Thymus (tissue), 11 donors: ENCODE measurements at regions not wholly inside any gene's neighbourhood (a gene's known extent, or its start where the extent isn't known, plus 50 kb on each side); places are given as distances from the start of the nearest gene placed in this dataset.
"Not testable (repeated sequence)": the region's sequence is repeated elsewhere in the genome, so short reads cannot be mapped to it uniquely, and the experiment has no call there.

Experiments
- DNase-seq, 9 donors: peaks; one replicate each; pipeline ENCODE4 v3.0.0-alpha.2; 2013; ENCODE audit warnings: low spot score in 9 of 9, low read depth in 6 of 9, missing footprints in 1 of 9
- H3K27ac ChIP-seq, 2 donors: one replicate each; pipeline ENCODE4 v1.5.1; 2013; ENCODE audit warnings: control low read depth in 1 of 2, low read depth in 1 of 2, low read length in 1 of 2, mild to moderate bottlenecking in 1 of 2, moderate library complexity in 1 of 2
- H3K27me3 ChIP-seq, 2 donors: one replicate each; pipeline ENCODE4 v1.5.1; 2013; ENCODE audit warnings: low read length in 1 of 2; ENCODE audit not compliant: control insufficient read depth in 2 of 2, insufficient read depth in 1 of 2
- H3K36me3 ChIP-seq, 2 donors: one replicate each; pipeline ENCODE4 v1.5.1; 2013; ENCODE audit warnings: low read length in 1 of 2, mild to moderate bottlenecking in 1 of 2, moderate library complexity in 1 of 2; ENCODE audit not compliant: control insufficient read depth in 2 of 2, insufficient read depth in 2 of 2
- H3K4me1 ChIP-seq, 2 donors: one replicate each; pipeline ENCODE4 v1.5.1; 2013; ENCODE audit warnings: low read length in 2 of 2; ENCODE audit not compliant: control insufficient read depth in 2 of 2, insufficient read depth in 2 of 2
- H3K4me3 ChIP-seq, 2 donors: one replicate each; pipeline ENCODE4 v1.5.1; 2013; ENCODE audit warnings: low read length in 2 of 2, control low read depth in 1 of 2, mild to moderate bottlenecking in 1 of 2
- H3K9me3 ChIP-seq, 2 donors: one replicate each; pipeline ENCODE4 v1.5.1; 2013; ENCODE audit warnings: low read length in 1 of 2, mild to moderate bottlenecking in 1 of 2; ENCODE audit not compliant: control insufficient read depth in 2 of 2, insufficient read depth in 1 of 2
- WGBS: extraction: QIAGEN DNeasy Blood & Tissue Kit; methylation state at CpG from one replicate; pipeline ENCODE4 v1.1.7; 2013; 5-methylcytosine and 5-hydroxymethylcytosine counted together
- donor health status: healthy.

- H3K9me3 ChIP-seq = no peaks in the 10 kb centered on the region
- no peak for DNase-seq
- H3K4me1 ChIP-seq = no peaks in the 10 kb centered on the region
- H3K4me3 ChIP-seq = no peak overlapping the region
- no peak overlapping the region for H3K27ac ChIP-seq
- H3K36me3 ChIP-seq = no peaks in the 10 kb centered on the region
- 91% methylated on average over 2 of the region's 2 CpGs for WGBS
- no peaks in the 10 kb centered on the region for H3K27me3 ChIP-seq
These were observed 908.2 kb upstream of the CDH10 start for GRCh38 chr5:25552871-25553481.

- no peaks in the 10 kb centered on the region for H3K36me3 ChIP-seq
- no peaks in the 10 kb centered on the region for H3K9me3 ChIP-seq
- no peak for DNase-seq
- H3K4me1 ChIP-seq = no peaks in the 10 kb centered on the region
- no peaks in the 10 kb centered on the region for H3K27me3 ChIP-seq
- no peak overlapping the region for H3K27ac ChIP-seq
- no peak overlapping the region for H3K4me3 ChIP-seq
These were observed 906.0 kb upstream of the CDH10 start for GRCh38 chr5:25550793-25551192.

GRCh38 chr5:25544652-25545249 is 900.0 kb upstream of the CDH10 start:
- Histone ChIP-seq H3K4me3 (no peak overlapping the region), H3K36me3 (no peaks in the 10 kb centered on the region), H3K4me1 (no peaks in the 10 kb centered on the region), H3K27me3 (no peaks in the 10 kb centered on the region), H3K27ac (no peak overlapping the region), H3K9me3 (no peaks in the 10 kb centered on the region)
- DNase-seq = peak in 2 of 9 donors; percentile 2 to 18
- WGBS = 40% methylated on average over 6 of the region's 6 CpGs

GRCh38 chr5:25540628-25541027 is 895.9 kb upstream of the CDH10 start:
- Histone ChIP-seq H3K4me1 (no peaks in the 10 kb centered on the region), H3K27ac (no peak overlapping the region), H3K27me3 (no peaks in the 10 kb centered on the region), H3K4me3 (no peak overlapping the region), H3K36me3 (no peaks in the 10 kb centered on the region), H3K9me3 (no peaks in the 10 kb centered on the region)
- DNase-seq = no peak
- WGBS = 95% methylated on average over 2 of the region's 2 CpGs

GRCh38 chr5:25539536-25539935 is 894.8 kb upstream of the CDH10 start:
- no peaks in the 10 kb centered on the region for H3K27me3 ChIP-seq
- H3K4me3 ChIP-seq = no peak overlapping the region
- no peak overlapping the region for H3K27ac ChIP-seq
- no peak for DNase-seq
- no peaks in the 10 kb centered on the region for H3K4me1 ChIP-seq
- 78% methylated on average over 2 of the region's 2 CpGs for WGBS
- no peaks in the 10 kb centered on the region for H3K36me3 ChIP-seq
- no peaks in the 10 kb centered on the region for H3K9me3 ChIP-seq

DNA sequence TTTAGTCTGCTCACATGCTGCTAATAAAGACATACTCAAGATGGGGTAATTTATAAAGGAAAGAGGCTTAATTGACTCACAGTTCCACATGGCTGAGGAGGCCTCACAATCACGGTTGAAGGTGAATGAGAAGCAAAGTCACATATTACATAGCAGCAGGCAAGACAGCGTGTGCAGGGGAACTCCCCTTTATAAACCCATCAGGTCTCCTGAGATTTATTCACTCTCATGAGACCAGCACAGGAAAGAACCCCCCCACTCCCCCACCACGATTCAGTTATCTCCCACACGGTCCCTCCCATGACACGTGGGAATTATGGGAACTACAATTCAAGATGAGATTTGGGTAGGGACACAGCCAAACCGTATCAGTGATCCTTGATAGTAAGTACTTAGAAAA is 891.7 kb upstream of the CDH10 start:
- not testable (repeated sequence) for H3K9me3 ChIP-seq, H3K4me3 ChIP-seq, H3K27me3 ChIP-seq, H3K27ac ChIP-seq, H3K36me3 ChIP-seq, H3K4me1 ChIP-seq, DNase-seq
- whole genome bisulfite sequencing = 86% methylated on average over 6 of the region's 6 CpGs

DNA sequence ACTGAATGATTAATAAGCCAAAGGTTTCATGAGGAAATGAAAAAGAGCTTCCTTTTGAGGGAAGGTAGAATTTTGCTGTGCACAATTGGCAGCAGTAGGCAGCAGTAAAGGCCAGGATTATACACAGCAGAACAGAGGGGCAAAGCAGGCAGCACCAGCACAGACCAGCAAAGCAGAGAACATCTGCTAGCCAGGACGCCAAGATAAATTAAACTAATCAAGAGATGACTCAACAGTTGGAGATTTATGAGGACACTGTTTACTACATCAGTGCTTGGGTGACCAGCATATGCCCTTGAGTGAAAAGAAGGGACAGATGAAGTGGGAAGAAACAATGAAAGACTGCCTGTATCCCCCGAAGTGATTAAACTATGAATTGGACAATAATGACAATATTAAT is 871.4 kb upstream of the CDH10 start:
- no peaks in the 10 kb centered on the region for H3K36me3 ChIP-seq
- WGBS = 92% methylated on average over 2 of the region's 2 CpGs

DNA sequence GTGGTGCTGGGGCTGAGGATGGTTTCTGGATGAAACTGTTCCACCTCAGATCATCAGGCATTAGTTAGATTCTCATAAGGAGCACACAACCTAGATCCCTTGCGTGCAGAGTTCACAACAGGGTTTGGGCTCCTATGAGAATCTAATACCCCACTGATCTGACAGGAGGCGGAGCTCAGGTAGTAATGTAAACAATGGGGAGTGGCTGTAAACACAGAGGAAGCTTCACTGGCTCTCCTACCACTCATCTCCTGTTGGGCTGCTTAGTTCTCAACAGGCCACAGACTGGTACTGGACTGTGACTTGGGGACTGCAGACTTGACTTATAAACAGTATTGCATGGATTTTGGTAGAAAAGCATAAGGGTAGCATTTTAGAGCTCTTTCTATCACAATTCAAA is 870.7 kb upstream of the CDH10 start:
- Histone ChIP-seq H3K36me3 (no peaks in the 10 kb centered on the region), H3K4me1 (no peaks in the 10 kb centered on the region), H3K27me3 (no peaks in the 10 kb centered on the region), H3K4me3 (no peak overlapping the region), H3K27ac (no peak overlapping the region), H3K9me3 (no peaks in the 10 kb centered on the region)
- WGBS = 88% methylated on average over 2 of the region's 2 CpGs
- no peak for DNase-seq

More for the DNA sequence above, 871.4 kb upstream of the CDH10 start:
- H3K4me1 ChIP-seq = no peaks in the 10 kb centered on the region
- H3K9me3 ChIP-seq = no peaks in the 10 kb centered on the region
- DNase-seq = no peak
- no peak overlapping the region for H3K27ac ChIP-seq
- H3K4me3 ChIP-seq = no peak overlapping the region
- H3K27me3 ChIP-seq = no peaks in the 10 kb centered on the region

DNA sequence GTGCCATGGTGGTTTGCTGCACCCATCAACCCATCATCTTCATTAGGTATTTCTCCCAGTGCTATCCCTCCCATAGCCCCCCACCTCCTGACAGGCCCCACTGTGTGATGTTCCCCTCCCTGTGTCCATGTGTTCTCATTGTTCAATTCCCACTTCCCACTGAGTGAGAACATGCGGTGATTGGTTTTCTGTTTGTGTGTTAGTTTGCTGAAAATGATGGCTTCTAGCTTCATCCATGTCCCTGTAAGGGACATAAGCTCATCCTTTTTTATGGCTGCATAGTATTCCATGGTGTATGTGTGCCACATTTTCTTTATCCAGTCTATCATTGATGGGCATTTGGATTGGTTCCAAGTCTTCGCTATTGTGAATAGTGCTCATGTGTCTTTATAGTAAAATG is 865.9 kb upstream of the CDH10 start:
- not testable (repeated sequence) for H3K4me3 ChIP-seq, H3K27ac ChIP-seq, H3K9me3 ChIP-seq, DNase-seq, H3K4me1 ChIP-seq, H3K27me3 ChIP-seq, H3K36me3 ChIP-seq
- 97% methylated on average over 2 of the region's 2 CpGs for WGBS
